GM19328 (cell line): ENCODE measurements at regions not wholly inside any gene's neighbourhood (a gene's known extent, or its start where the extent isn't known, plus 50 kb on each side); places are given as distances from the start of the nearest gene placed in this dataset.

Source experiments
- ATAC-seq: cut with Tn5 transposase; IDR thresholded peaks from one replicate; pipeline ENCODE4 v1.9.1; 2021; ENCODE audit warnings: mild to moderate bottlenecking, moderate library complexity; ENCODE audit not compliant: unreplicated experiment

DNA sequence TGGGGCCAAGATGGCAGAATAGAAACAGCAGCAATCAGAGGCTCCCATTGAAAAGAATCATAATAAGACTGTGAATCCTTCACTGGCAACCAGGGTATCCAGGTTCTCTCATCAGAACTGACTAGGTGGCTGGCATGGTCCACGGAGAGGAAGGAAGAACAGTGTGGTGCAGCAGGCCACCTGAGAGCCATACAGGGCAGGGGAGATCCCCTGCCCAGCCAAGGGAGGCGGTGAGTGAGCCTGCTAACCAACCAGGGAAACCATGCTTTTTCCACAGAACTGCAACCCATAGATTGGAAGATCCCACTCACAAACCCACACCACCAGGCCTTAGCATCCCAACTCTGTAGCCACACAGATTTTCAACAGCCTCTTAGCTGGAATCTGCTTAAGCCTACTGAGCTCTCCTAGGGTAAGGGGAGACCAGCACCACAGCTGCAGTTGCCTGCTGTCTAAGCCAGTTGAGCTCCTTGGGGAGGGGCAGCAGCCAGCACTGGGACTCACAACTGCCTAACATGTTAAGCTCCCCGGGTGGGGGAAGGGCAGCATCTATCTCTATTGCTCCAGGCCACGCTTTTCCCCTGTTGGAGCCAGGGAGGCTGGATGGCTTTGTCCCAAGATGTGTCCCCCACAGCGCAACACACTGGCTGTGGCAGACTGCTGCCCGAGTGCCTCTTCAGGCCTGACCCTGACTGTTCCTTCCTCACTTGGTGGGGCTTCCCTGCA is 342.6 kb upstream of the CCDC196 start:
- no peak for ATAC-seq

DNA sequence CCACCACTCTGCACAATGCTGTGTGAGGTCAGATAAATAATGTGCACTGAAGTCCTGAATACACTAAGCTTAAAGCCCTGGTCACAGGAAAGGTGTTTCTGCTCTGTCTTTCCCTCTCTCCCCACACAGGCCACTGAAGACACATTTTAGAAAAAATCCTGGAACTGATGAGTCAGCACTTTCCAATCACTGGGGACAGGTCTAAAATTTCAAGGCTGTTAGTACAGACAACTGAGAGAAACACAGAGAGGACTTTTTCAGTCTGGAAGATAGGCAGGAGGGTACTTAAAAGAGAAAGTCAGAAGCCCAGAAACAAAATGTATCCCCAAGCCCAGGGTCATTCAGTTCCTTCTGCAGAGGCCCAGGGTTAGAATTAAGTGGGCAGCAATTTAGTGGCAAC is 333.9 kb upstream of the CCDC196 start:
- ATAC-seq = no peak

- no peak for ATAC-seq
Measured at GRCh38 chr14:66152747-66153146, 333.4 kb upstream of the CCDC196 start.

- ATAC-seq = no peak
Measured at GRCh38 chr14:66163023-66163422, 323.1 kb upstream of the CCDC196 start.

DNA sequence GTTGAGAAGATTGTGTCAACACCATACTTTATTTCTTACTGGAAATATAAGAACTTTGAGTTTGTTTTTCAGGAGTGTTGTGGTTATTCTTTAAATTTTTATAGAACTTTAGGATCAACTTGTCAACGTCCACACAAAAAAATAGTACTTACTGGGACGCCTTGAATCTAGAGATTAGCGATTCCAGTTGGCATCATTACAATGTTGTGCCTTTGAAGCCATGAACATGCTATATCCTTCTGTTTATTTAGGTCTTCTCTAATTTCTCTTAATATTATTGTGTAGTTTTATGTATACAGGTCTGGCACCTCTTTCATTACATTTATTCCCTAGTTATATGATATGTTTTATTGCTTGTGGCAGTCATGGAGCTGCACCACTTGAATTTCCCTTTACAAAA is 320.8 kb upstream of the CCDC196 start:
- ATAC-seq = no peak

- no peak for ATAC-seq
Measured at GRCh38 chr14:66174453-66174891, 311.7 kb upstream of the CCDC196 start.

DNA sequence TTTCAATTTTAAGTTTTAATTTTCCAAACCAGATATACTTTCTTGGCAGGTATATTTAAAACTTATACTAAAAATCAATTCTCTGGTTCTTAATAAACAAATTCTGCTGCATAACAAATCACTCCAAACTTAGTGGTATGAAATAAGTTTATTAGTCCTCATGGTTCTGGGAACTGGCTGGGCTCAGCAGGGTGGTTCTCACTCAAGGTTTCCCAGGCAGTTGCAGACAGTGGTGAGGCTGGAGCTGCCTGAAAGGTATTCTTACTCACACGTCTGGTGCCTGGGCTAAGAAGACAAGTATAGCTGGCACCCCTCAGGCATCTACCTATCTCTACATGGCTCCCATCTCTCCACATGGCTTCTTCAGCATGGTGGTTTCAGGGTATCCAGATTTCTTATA is 308.2 kb upstream of the CCDC196 start:
- ATAC-seq = no peak

GRCh38 chr14:66196670-66197069 is 289.5 kb upstream of the CCDC196 start:
- ATAC-seq = no peak

DNA sequence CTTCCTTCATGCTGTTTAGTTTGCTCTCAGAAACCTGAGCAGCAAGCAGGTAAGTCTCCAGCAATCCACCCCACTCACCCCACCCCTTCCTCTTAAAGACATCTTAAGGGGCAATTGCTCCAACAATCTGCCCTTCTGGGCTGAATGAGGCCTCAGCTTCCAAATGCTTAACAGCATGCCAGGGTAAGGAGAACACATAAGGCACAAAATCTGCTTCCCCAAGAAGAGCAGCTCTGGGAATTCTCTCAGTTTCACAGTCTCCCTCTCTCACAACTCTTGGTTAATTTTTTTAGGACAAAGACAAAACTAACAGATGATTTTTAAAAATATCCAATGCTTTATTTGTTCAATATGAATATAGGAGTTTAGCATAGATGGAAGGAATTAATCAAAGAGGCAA is 288.9 kb upstream of the CCDC196 start:
- no peak for ATAC-seq

GRCh38 chr14:66206554-66206953 is 279.6 kb upstream of the CCDC196 start:
- ATAC-seq = no peak

- no peak for ATAC-seq
Measured at GRCh38 chr14:66216763-66217162, 269.4 kb upstream of the CCDC196 start.

DNA sequence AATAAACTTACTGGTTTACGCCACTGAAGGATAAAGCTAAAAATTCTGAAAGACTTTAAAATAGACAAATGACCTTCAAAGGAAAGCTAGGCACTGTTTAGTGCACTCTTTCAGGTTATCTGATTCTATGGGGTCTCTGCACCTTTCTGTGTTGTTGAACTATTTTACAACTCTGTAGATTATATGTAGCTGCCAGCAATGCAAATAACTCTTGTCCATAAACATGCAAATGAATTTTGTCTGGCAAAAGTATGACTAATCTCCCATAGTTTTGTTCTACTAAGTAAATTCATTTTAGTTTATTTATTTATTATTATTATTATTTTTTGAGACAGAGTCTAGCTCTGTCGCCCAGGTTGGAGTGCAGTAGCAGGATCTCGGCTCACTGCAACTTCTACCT is 266.3 kb upstream of the CCDC196 start:
- no peak for ATAC-seq

- ATAC-seq = no peak
Measured at GRCh38 chr14:66224492-66225178, 261.5 kb upstream of the CCDC196 start.

GRCh38 chr14:66225337-66225736 is 260.8 kb upstream of the CCDC196 start:
- no peak for ATAC-seq

GRCh38 chr14:66228267-66228970 is 257.8 kb upstream of the CCDC196 start:
- no peak for ATAC-seq

- no peak for ATAC-seq
Measured at GRCh38 chr14:66231820-66232219, 254.4 kb upstream of the CCDC196 start.

- no peak for ATAC-seq
Measured at GRCh38 chr14:66233591-66233990, 252.6 kb upstream of the CCDC196 start.

DNA sequence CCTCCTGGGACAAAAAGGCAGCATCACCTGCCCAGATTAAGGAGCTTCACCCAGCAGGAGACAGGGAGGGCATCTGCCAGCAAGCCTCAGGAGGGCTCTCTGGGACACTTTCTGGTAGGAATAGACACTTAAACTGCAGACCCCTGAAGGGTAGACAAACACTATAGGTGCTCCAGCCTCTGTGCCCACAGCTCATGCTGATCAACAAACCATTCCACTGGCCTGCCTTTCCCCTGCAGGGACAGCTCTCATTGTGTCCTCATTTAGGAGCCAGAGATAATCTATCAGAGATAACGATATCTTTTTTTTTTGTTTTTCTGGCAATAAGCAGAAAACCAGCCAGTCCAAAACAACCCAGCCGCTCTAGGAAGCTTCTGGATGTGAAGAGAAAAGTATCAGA is 251.8 kb upstream of the CCDC196 start:
- ATAC-seq = no peak

DNA sequence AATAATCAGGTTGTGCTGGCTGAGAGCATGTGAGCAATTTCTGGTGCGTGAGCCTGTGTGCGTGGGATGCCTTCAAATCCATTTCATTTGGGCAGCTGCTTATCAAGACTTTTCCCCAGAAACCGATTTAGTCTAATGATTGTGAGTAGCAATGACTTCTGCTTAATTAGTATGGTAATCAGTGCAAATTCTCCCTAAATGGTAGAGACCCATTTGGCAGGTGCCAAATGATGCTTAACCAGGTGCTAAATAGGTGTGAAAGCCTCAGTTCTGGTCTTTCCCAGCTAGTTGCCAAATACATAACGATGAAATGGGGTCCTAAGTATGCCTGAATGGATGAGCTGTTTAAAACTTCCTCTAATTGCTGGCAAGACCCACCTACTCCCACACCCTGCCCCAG is 248.4 kb upstream of the CCDC196 start:
- no peak for ATAC-seq

DNA sequence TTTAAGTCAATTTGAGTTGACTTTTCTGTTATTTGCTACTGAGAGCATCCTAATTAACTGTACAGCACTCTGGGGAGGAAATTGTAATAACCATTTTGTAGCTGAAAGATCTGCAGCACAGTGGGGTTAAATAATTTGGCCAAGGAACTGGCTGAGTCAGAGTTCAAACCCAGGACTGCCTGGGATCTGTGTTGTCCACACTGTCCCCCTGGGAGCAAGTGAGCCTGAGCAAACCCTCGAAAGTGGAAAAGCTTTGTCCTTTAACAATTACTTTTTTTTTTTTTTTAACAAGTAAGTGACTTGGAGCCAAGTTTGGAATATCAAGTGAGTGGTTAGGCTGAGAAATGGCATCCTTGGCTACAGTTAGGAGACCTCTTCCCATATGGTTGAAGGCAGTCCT is 247.2 kb upstream of the CCDC196 start:
- ATAC-seq = no peak

DNA sequence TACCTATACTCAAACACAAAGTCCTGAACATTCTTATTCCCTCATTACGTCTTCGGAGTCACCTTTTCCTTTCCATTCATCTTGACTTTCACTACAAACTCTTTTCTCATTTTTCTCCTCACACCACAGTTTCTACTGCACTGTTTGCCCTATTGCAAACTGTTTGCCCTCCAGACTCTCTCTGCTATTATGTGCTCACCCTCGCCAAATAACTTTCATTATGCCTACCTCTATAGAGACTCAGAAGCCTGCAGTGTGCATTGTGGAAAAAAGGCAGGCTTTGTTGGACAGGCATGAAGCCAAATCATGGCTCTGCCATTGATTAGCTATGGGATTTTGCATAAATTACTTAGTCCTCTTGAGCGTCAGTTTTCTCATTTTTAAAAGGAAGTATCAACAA is 246.6 kb upstream of the CCDC196 start:
- no peak for ATAC-seq

GRCh38 chr14:66240105-66240504 is 246.1 kb upstream of the CCDC196 start:
- ATAC-seq = no peak
